CD4-positive, alpha-beta T cell (primary cell): ENCODE measurements at regions not wholly inside any gene's neighbourhood (a gene's known extent, or its start where the extent isn't known, plus 50 kb on each side); places are given as distances from the start of the nearest gene placed in this dataset.

Experiments
- ATAC-seq: fragments of 200-7000 bp; cut with Tn5 transposase; one replicate; pipeline ENCODE4 v1.10.0; 2022; ENCODE audit warnings: mild to moderate bottlenecking; ENCODE audit not compliant: poor library complexity
- CTCF ChIA-PET: fragments of 350-600 bp; sonication (Branson Sonifier 250); formaldehyde crosslinking; loops from one replicate; lab custom pipeline; 2021; ENCODE audit warnings: antibody characterized with exemption, inconsistent platforms; lab: Charles Lee
- POLR2A ChIA-PET: fragments of 350-600 bp; sonication (Branson Sonifier 250); formaldehyde crosslinking; loops from one replicate; lab custom pipeline; 2021; ENCODE audit warnings: antibody characterized with exemption, inconsistent platforms; lab: Charles Lee
- DNase-seq, 14 experiments: peaks; one replicate each; pipeline ENCODE4 v3.0.0-alpha.2; 2013 to 2020; ENCODE audit warnings: mixed read lengths in 2 of 14
- H3K27ac ChIP-seq, 2 donors: one replicate each; pipeline versions ENCODE4 v1.5.1 to v1.7.0; 2013; ENCODE audit warnings: low read length in 2 of 2, low read depth in 1 of 2, mild to moderate bottlenecking in 1 of 2
- H3K27me3 ChIP-seq, 2 experiments: 1 replicate in 1 of 2; 2 replicates in 1 of 2; pipeline versions ENCODE4 v1.6.1 to v1.7.0; 2013; ENCODE audit warnings: low read length in 2 of 2, control low read depth in 1 of 2, mild to moderate bottlenecking in 1 of 2, moderate library complexity in 1 of 2; ENCODE audit not compliant: insufficient read depth in 2 of 2, control insufficient read depth in 1 of 2
- H3K36me3 ChIP-seq: one replicate; pipeline ENCODE4 v1.6.1; 2013; ENCODE audit warnings: low read length, control low read depth; ENCODE audit not compliant: insufficient read depth
- H3K4me1 ChIP-seq: one replicate; pipeline ENCODE4 v1.6.1; 2013; ENCODE audit warnings: low read length, control low read depth; ENCODE audit not compliant: insufficient read depth
- H3K4me3 ChIP-seq: one replicate; pipeline ENCODE4 v1.5.1; 2013; ENCODE audit warnings: mild to moderate bottlenecking, low read length, moderate library complexity
- H3K9me3 ChIP-seq, 2 experiments: 1 replicate in 1 of 2; 2 replicates in 1 of 2; pipeline versions ENCODE4 v1.6.1 to v1.7.0; 2013; ENCODE audit warnings: low read length in 2 of 2, mild to moderate bottlenecking in 2 of 2, control low read depth in 1 of 2, moderate library complexity in 1 of 2; ENCODE audit not compliant: control insufficient read depth in 1 of 2, insufficient read depth in 1 of 2
- H3K27ac Mint-ChIP-seq: one replicate; pipeline ENCODE4 v1.8.0; 2020; ENCODE audit warnings: mixed read lengths
- H3K27me3 Mint-ChIP-seq: one replicate; pipeline ENCODE4 v1.8.0; 2021; ENCODE audit warnings: mixed read lengths
- H3K36me3 Mint-ChIP-seq: one replicate; pipeline ENCODE4 v1.8.0; 2021; ENCODE audit warnings: low read depth, mixed read lengths
- H3K4me1 Mint-ChIP-seq: one replicate; pipeline ENCODE4 v1.8.0; 2021; ENCODE audit warnings: low read depth, mixed read lengths
- H3K4me3 Mint-ChIP-seq: one replicate; pipeline ENCODE4 v1.8.0; 2020; ENCODE audit warnings: mild to moderate bottlenecking, mixed read lengths
- H3K9me3 Mint-ChIP-seq: one replicate; pipeline ENCODE4 v1.8.0; 2020; ENCODE audit warnings: mixed read lengths
- intact Hi-C, 2 experiments: fragments of 100-400 bp; cut with DNase I in 1 of 2; cut with micrococcal nuclease in 1 of 2; formaldehyde crosslinking; loops; one replicate each; pipeline versions ENCODE4 v1.15.1 to v1.9.0; 2023 to 2025; cut with DNase I, micrococcal nuclease
- TF ChIP-seq, protein P1 (sequence below): fragments of 200-600 bp; IDR thresholded peaks from one replicate; pipeline ENCODE4 v1.8.0; 2022; ENCODE audit warnings: antibody characterized with exemption, mild to moderate bottlenecking

DNA sequence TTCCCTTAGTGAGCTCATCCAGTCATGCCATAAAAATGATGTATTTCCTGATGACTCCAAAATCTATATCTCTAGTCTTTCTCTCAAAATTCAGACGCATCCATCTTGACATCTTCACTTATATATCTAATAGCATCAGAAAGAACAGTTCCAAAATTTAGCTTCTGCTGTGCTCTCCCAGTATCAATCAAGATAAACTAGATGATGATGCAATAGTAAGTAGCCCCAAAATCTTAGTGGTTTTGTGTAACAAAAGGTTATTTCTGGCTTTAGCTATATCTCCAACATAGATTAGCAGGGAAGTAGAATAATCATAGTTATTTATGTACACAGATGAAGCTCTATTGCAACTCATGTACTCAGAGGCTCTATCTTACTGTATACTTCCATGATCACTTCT is 382.5 kb upstream of the ADGRL3 start:
- H3K36me3 ChIP-seq: no peaks in the 10 kb centered on the region
- no peak overlapping the region for H3K27ac ChIP-seq
- POLR2A ChIA-PET: no interaction called here
- H3K9me3 ChIP-seq: peaks cover 0 to 12% of the 10 kb centered on the region in 2 experiments
- H3K27me3 ChIP-seq: no peaks in the 10 kb centered on the region
- Mint-ChIP-seq H3K9me3 (peaks cover 3% of the 10 kb centered on the region), H3K4me3 (no peak overlapping the region), H3K27ac (no peak overlapping the region), H3K36me3 (no peaks in the 10 kb centered on the region), H3K27me3 (no peaks in the 10 kb centered on the region), H3K4me1 (no peaks in the 10 kb centered on the region)
- ATAC-seq: no peak
- no peaks in the 10 kb centered on the region for H3K4me1 ChIP-seq
- CTCF ChIA-PET: no interaction called here
- TF ChIP-seq, protein P1, sequence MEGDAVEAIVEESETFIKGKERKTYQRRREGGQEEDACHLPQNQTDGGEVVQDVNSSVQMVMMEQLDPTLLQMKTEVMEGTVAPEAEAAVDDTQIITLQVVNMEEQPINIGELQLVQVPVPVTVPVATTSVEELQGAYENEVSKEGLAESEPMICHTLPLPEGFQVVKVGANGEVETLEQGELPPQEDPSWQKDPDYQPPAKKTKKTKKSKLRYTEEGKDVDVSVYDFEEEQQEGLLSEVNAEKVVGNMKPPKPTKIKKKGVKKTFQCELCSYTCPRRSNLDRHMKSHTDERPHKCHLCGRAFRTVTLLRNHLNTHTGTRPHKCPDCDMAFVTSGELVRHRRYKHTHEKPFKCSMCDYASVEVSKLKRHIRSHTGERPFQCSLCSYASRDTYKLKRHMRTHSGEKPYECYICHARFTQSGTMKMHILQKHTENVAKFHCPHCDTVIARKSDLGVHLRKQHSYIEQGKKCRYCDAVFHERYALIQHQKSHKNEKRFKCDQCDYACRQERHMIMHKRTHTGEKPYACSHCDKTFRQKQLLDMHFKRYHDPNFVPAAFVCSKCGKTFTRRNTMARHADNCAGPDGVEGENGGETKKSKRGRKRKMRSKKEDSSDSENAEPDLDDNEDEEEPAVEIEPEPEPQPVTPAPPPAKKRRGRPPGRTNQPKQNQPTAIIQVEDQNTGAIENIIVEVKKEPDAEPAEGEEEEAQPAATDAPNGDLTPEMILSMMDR: no peak
- DNase-seq: no peak
- intact Hi-C loops: no loop called here
- H3K4me3 ChIP-seq: no peak overlapping the region

DNA sequence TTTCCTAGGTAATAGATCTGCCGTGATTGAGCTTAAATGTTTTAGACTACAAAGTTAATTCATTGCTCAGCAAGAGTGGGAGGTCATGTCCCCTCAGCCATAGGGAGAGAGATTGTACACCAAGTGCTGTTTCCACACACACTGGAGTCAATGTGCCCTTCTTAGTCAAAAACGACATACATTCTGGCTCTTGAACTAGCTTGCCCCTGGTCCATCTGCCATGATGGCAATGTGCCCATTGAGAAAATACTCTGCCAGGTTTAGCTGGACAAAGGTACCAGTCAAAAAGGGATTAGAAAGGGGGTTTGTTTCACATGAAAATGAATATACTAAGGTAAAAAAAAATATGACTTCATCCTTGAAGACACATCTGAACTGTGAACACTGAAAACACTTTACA is 377.1 kb upstream of the ADGRL3 start:
- H3K27me3 Mint-ChIP-seq: no peaks in the 10 kb centered on the region
- no peaks in the 10 kb centered on the region for H3K27me3 ChIP-seq
- H3K4me1 ChIP-seq: no peaks in the 10 kb centered on the region
- DNase-seq: no peak
- no peaks in the 10 kb centered on the region for H3K36me3 Mint-ChIP-seq
- no peaks in the 10 kb centered on the region for H3K36me3 ChIP-seq
- H3K27ac Mint-ChIP-seq: no peak overlapping the region
- H3K4me1 Mint-ChIP-seq: no peaks in the 10 kb centered on the region
- ChIA-PET CTCF (no interaction called here), POLR2A (no interaction called here)
- H3K9me3 Mint-ChIP-seq: peaks cover 6% of the 10 kb centered on the region
- no peak overlapping the region for H3K4me3 Mint-ChIP-seq
- ATAC-seq: no peak
- no peak overlapping the region for H3K4me3 ChIP-seq
- H3K9me3 ChIP-seq: peaks cover 0 to 9% of the 10 kb centered on the region in 2 experiments
- H3K27ac ChIP-seq: no peak overlapping the region
- TF ChIP-seq, protein P1: no peak
- intact Hi-C loops: no loop called here

DNA sequence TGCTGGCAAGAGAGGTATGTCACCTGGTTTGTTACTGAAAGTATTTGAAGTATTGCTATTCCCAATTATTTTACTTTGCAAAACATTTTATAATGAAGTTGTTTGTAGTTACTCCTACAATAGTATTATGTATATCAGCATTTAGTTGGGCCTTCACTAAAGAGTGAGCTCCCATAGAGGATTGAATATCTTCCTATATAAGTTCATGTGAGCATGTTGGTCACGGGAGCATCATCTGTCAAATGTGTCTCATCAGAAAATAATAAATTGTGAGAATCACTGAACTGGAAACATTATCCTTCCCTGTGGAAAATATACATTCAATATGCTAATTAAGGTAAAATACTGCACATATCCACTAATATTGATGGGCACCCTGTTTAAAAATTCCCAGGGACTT is 360.1 kb upstream of the ADGRL3 start:
- no peak for ATAC-seq
- H3K27ac Mint-ChIP-seq: no peak overlapping the region
- H3K27me3 Mint-ChIP-seq: no peaks in the 10 kb centered on the region
- H3K36me3 Mint-ChIP-seq: no peaks in the 10 kb centered on the region
- DNase-seq: no peak
- H3K9me3 Mint-ChIP-seq: peaks cover 9% of the 10 kb centered on the region
- Histone ChIP-seq H3K27me3 (no peaks in the 10 kb centered on the region), H3K4me1 (no peaks in the 10 kb centered on the region), H3K9me3 (peaks cover 0 to 14% of the 10 kb centered on the region in 2 experiments), H3K4me3 (no peak overlapping the region), H3K36me3 (no peaks in the 10 kb centered on the region), H3K27ac (no peak overlapping the region)
- TF ChIP-seq, protein P1: no peak
- intact Hi-C loops: no loop called here
- ChIA-PET CTCF (no interaction called here), POLR2A (no interaction called here)
- no peaks in the 10 kb centered on the region for H3K4me1 Mint-ChIP-seq
- H3K4me3 Mint-ChIP-seq: no peak overlapping the region
